ENCODE measurements at regions not wholly inside any gene's neighbourhood (a gene's known extent, or its start where the extent isn't known, plus 50 kb on each side); places are given as distances from the start of the nearest gene placed in this dataset.

DNA sequence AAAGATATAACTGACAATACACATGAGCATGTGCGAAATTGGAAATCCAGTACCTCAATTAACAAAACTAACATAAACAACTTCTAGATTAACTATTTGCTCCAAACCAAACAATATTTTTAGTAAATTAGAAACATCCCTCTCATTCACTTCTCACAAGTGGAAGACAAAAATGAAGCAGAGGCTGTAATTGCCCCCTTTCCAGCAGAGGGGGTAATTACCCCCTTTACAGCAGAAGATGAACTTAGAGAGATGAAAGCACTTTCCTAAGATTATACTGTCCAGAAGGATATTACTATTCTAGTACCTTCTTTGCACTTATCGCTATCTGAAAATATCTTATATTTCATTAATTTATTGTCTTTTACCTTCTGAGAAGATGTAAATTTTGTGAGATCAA lies 1025.2 kb downstream of the FSCB start:
- dilution Hi-C loops (cut with MboI; ENCODE audit: extremely low pct_ligation_motif_present, low sequenced_read_pairs) = no loop called here
- no peaks in the 10 kb centered on the region for H3K9me1 ChIP-seq (replicated peaks; ENCODE audit: control insufficient read depth, extremely low read depth, insufficient read depth, low read length)

GRCh38 chr14:43480976-43481375 lies 1026.1 kb downstream of the FSCB start:
- Histone ChIP-seq H3K9me3 (replicated peaks; ENCODE audit: control insufficient read depth, insufficient read depth, low read length) (no peaks in the 10 kb centered on the region), H3K27me3 (ENCODE audit: control insufficient read depth in 2 of 2, insufficient read depth in 2 of 2, low read length in 2 of 2) (no peaks in the 10 kb centered on the region), H3K27ac (ENCODE audit: insufficient read depth, low read depth, low read length) (no peak overlapping the region), H4K20me1 (replicated peaks; ENCODE audit: control insufficient read depth, extremely low read depth, insufficient read depth, low read length) (no peaks in the 10 kb centered on the region), H3K4me2 (ENCODE audit: insufficient read depth, low read length) (no peak overlapping the region), H3K79me2 (ENCODE audit: control insufficient read depth, insufficient read depth, low read length) (no peaks in the 10 kb centered on the region), H3K9ac (replicated peaks; ENCODE audit: extremely low read depth, insufficient read depth, low read length) (no peak overlapping the region), H3K9me1 (replicated peaks; ENCODE audit: control insufficient read depth, extremely low read depth, insufficient read depth, low read length) (no peaks in the 10 kb centered on the region), H3K4me3 (replicated peaks in 1 of 3; ENCODE audit: insufficient read depth in 1 of 3, low read depth in 1 of 3, low read length in 3 of 3) (no peak overlapping the region), H3K4me1 (ENCODE audit: control insufficient read depth, extremely low read depth, insufficient read depth, low read length) (no peaks in the 10 kb centered on the region), H3K36me3 (ENCODE audit: control insufficient read depth in 2 of 2, extremely low read depth in 1 of 2, insufficient read depth in 2 of 2, low read length in 2 of 2) (no peaks in the 10 kb centered on the region), H2AFZ (ENCODE audit: low read depth, low read length) (no peak overlapping the region)
- POLR2A ChIA-PET = no interaction called here
- no TSS peak for BruUV-seq (replicated peaks)
- dilution Hi-C loops (cut with MboI; ENCODE audit: extremely low pct_ligation_motif_present, low sequenced_read_pairs) = no loop called here
- intact Hi-C loops (cut with micrococcal nuclease) = no loop called here
- TF ChIP-seq, protein P1, sequence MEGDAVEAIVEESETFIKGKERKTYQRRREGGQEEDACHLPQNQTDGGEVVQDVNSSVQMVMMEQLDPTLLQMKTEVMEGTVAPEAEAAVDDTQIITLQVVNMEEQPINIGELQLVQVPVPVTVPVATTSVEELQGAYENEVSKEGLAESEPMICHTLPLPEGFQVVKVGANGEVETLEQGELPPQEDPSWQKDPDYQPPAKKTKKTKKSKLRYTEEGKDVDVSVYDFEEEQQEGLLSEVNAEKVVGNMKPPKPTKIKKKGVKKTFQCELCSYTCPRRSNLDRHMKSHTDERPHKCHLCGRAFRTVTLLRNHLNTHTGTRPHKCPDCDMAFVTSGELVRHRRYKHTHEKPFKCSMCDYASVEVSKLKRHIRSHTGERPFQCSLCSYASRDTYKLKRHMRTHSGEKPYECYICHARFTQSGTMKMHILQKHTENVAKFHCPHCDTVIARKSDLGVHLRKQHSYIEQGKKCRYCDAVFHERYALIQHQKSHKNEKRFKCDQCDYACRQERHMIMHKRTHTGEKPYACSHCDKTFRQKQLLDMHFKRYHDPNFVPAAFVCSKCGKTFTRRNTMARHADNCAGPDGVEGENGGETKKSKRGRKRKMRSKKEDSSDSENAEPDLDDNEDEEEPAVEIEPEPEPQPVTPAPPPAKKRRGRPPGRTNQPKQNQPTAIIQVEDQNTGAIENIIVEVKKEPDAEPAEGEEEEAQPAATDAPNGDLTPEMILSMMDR (IDR thresholded peaks at IDR 0.05; ENCODE audit: extremely low read depth in 1 of 2, insufficient read depth in 1 of 2, low read depth in 1 of 2, low read length in 2 of 2) = no peak
- TF ChIP-seq JUN (IDR thresholded peaks at IDR 0.05; ENCODE audit: borderline replicate concordance, insufficient read depth, insufficient read length, low read depth) (no peak), POLR2A (IDR thresholded peaks at IDR 0.05; ENCODE audit: low read depth, low read length) (no peak), GATA2 (IDR thresholded peaks at IDR 0.05; ENCODE audit: insufficient read depth, insufficient read length, low read depth, low read length) (no peak), FOS (IDR thresholded peaks at IDR 0.05; ENCODE audit: borderline replicate concordance, insufficient read depth, low read length) (no peak), MAX (IDR thresholded peaks at IDR 0.05; ENCODE audit: insufficient read depth, insufficient read length) (no peak), EZH2 (IDR thresholded peaks at IDR 0.05; ENCODE audit: borderline replicate concordance, low read depth, low read length, severe bottlenecking) (no peak), MYC (IDR thresholded peaks at IDR 0.05; ENCODE audit: low read depth, low read length) (no peak), POLR2AphosphoS5 (IDR thresholded peaks at IDR 0.05; ENCODE audit: insufficient read depth, low read depth, low read length) (no peak)
- DNase-seq (ENCODE audit: low read depth, low spot score) (no peak), FAIRE-seq (no peak)
- CTCF ChIA-PET = no interaction called here

More for the DNA sequence above, 1025.2 kb downstream of the FSCB start:
- Histone ChIP-seq H3K36me3 (ENCODE audit: control insufficient read depth in 2 of 2, extremely low read depth in 1 of 2, insufficient read depth in 2 of 2, low read length in 2 of 2) (no peaks in the 10 kb centered on the region), H3K9me3 (replicated peaks; ENCODE audit: control insufficient read depth, insufficient read depth, low read length) (no peaks in the 10 kb centered on the region), H3K27ac (ENCODE audit: insufficient read depth, low read depth, low read length) (no peak overlapping the region), H4K20me1 (replicated peaks; ENCODE audit: control insufficient read depth, extremely low read depth, insufficient read depth, low read length) (no peaks in the 10 kb centered on the region), H3K4me3 (replicated peaks in 1 of 3; ENCODE audit: insufficient read depth in 1 of 3, low read depth in 1 of 3, low read length in 3 of 3) (no peak overlapping the region), H3K4me1 (ENCODE audit: control insufficient read depth, extremely low read depth, insufficient read depth, low read length) (no peaks in the 10 kb centered on the region), H2AFZ (ENCODE audit: low read depth, low read length) (no peak overlapping the region), H3K79me2 (ENCODE audit: control insufficient read depth, insufficient read depth, low read length) (no peaks in the 10 kb centered on the region), H3K9ac (replicated peaks; ENCODE audit: extremely low read depth, insufficient read depth, low read length) (no peak overlapping the region), H3K4me2 (ENCODE audit: insufficient read depth, low read length) (no peak overlapping the region), H3K27me3 (ENCODE audit: control insufficient read depth in 2 of 2, insufficient read depth in 2 of 2, low read length in 2 of 2) (no peaks in the 10 kb centered on the region)
- CTCF ChIA-PET = no interaction called here
- no peak for FAIRE-seq
- no TSS peak for BruUV-seq (replicated peaks)
- TF ChIP-seq, protein P1 (IDR thresholded peaks at IDR 0.05; ENCODE audit: extremely low read depth in 1 of 2, insufficient read depth in 1 of 2, low read depth in 1 of 2, low read length in 2 of 2) = no peak
- TF ChIP-seq MYC (IDR thresholded peaks at IDR 0.05; ENCODE audit: low read depth, low read length) = no peak
- intact Hi-C loops (cut with micrococcal nuclease) = no loop called here
- POLR2A ChIA-PET = no interaction called here
- no peak for DNase-seq (ENCODE audit: low read depth, low spot score)

All from endothelial cell of umbilical vein (primary cell).